Upper lobe of right lung (tissue), 1 donor: ENCODE measurements at regions not wholly inside any gene's neighbourhood (a gene's known extent, or its start where the extent isn't known, plus 50 kb on each side); places are given as distances from the start of the nearest gene placed in this dataset.

Source experiments
- ATAC-seq: fragments of 200-7000 bp; cut with Tn5 transposase; one replicate; pipeline ENCODE4 v1.9.1; 2020; ENCODE audit warnings: mild to moderate bottlenecking, moderate library complexity
- DNase-seq: peaks from one replicate; pipeline ENCODE4 v3.0.0-alpha.2; 2020
- H3K27ac ChIP-seq: fragments of 200-600 bp; one replicate; pipeline ENCODE4 v1.8.0; 2022
- H3K27me3 ChIP-seq: fragments of 200-600 bp; one replicate; pipeline ENCODE4 v1.8.0; 2022; ENCODE audit warnings: mild to moderate bottlenecking
- H3K36me3 ChIP-seq: fragments of 200-600 bp; one replicate; pipeline ENCODE4 v1.8.0; 2022
- H3K4me1 ChIP-seq: fragments of 200-600 bp; one replicate; pipeline ENCODE4 v1.8.0; 2022
- H3K4me3 ChIP-seq: fragments of 200-600 bp; one replicate; pipeline ENCODE4 v1.8.0; 2022; ENCODE audit warnings: mild to moderate bottlenecking
- H3K9me3 ChIP-seq: fragments of 200-600 bp; one replicate; pipeline ENCODE4 v1.8.0; 2022
- intact Hi-C: fragments of 100-400 bp; cut with DNase I; formaldehyde crosslinking; loops from one replicate; pipeline ENCODE4 v1.11.0; 2022
- TF ChIP-seq, protein P1 (sequence below): fragments of 200-600 bp; IDR thresholded peaks from one replicate; pipeline ENCODE4 v1.8.0; 2022; ENCODE audit warnings: antibody characterized with exemption
- donor health status: DM: no; HTN: yes; CAD: no; lungs with severe emphysema.

DNA sequence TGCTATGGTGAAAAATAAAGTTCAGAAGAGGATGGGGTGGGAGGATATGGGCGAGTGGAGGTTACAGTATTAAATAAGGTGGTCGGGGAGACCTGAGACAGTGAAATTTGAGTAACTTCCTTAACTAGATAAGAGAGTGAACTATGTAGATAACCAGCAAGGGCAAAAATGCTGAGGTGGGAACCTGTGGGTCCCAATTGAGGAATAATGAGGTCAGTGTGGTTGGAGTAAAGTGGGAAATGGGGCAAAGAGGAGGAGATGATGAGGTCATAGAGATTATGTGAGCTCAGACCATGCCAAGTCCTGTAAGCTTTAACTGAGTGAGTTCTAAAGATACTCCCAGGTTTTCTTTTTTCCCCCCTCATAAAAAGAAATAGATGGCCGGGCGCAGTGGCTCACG is 614.6 kb upstream of the PLXNA2 start:
- no peak overlapping the region for H3K4me3 ChIP-seq
- H3K4me1 ChIP-seq = no peaks in the 10 kb centered on the region
- H3K27ac ChIP-seq = no peak overlapping the region
- no peaks in the 10 kb centered on the region for H3K36me3 ChIP-seq
- TF ChIP-seq, protein P1, sequence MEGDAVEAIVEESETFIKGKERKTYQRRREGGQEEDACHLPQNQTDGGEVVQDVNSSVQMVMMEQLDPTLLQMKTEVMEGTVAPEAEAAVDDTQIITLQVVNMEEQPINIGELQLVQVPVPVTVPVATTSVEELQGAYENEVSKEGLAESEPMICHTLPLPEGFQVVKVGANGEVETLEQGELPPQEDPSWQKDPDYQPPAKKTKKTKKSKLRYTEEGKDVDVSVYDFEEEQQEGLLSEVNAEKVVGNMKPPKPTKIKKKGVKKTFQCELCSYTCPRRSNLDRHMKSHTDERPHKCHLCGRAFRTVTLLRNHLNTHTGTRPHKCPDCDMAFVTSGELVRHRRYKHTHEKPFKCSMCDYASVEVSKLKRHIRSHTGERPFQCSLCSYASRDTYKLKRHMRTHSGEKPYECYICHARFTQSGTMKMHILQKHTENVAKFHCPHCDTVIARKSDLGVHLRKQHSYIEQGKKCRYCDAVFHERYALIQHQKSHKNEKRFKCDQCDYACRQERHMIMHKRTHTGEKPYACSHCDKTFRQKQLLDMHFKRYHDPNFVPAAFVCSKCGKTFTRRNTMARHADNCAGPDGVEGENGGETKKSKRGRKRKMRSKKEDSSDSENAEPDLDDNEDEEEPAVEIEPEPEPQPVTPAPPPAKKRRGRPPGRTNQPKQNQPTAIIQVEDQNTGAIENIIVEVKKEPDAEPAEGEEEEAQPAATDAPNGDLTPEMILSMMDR = no peak
- H3K27me3 ChIP-seq = no peaks in the 10 kb centered on the region
- no peak for ATAC-seq
- DNase-seq = no peak
- intact Hi-C loops = no loop called here
- H3K9me3 ChIP-seq = no peaks in the 10 kb centered on the region

DNA sequence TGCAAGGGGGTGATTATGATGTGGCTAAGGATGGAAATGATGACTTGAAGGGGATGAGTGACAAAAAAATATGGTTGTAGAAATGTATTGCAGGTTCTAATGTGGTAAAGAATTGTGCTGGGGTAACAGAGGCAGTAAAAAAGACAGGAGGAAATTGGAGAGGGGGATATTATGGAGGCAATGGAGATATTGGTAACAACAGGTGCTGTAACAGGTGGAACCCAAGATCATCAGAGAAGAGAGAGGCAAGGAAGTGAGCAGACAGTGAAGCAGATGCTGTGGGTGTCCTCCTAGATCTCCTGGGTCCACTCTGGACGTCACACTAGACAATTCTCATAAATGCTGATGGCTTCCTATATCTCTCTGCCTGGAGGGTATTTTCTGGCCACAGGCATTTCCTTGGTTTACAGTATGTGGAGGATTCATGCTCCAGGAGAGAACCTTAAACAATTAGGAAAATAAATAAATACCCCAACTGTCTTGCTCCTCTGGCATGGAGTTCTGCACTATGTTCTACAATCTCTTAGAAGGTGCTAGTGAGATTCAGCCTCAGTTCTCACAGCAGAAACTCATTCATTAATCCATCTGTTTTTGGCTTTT is 620.3 kb upstream of the PLXNA2 start:
- no peak overlapping the region for H3K27ac ChIP-seq
- no peaks in the 10 kb centered on the region for H3K36me3 ChIP-seq
- H3K4me1 ChIP-seq = no peaks in the 10 kb centered on the region
- intact Hi-C loops = no loop called here
- no peak overlapping the region for H3K4me3 ChIP-seq
- H3K9me3 ChIP-seq = no peaks in the 10 kb centered on the region
- ATAC-seq (no peak), DNase-seq (no peak)
- H3K27me3 ChIP-seq = no peaks in the 10 kb centered on the region
- TF ChIP-seq, protein P1 = no peak

DNA sequence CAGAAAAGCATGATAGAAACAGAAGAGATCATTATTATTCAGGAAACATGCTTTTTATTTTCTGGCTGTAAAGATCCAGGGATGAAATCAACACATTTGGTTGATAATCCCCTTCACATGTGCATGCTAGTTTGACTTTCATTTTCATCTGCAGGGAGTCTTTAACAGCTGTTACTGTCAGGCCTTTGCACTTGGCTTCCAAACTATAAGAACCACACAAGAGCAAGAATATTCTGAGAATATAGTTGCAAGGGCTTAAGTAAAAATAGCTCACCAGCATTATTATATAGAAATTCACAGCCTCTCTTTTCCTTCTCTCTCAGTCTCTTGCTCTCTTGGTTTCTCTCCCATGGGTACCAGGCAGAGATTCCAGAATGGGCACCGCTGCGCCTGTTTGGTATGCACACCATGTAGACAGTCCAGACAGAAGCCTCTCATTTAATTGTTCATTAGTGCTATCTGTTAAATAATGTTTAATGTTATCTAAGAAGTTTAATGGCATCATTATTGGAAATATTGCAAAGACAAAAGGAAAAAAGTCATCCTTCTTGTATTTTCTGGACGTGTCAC is 622.3 kb upstream of the PLXNA2 start:
- no peak overlapping the region for H3K4me3 ChIP-seq
- DNase-seq (no peak), ATAC-seq (no peak)
- intact Hi-C loops = no loop called here
- H3K9me3 ChIP-seq = no peaks in the 10 kb centered on the region
- TF ChIP-seq, protein P1 = no peak
- H3K27me3 ChIP-seq = no peaks in the 10 kb centered on the region
- H3K4me1 ChIP-seq = no peaks in the 10 kb centered on the region
- no peak overlapping the region for H3K27ac ChIP-seq
- no peaks in the 10 kb centered on the region for H3K36me3 ChIP-seq

DNA sequence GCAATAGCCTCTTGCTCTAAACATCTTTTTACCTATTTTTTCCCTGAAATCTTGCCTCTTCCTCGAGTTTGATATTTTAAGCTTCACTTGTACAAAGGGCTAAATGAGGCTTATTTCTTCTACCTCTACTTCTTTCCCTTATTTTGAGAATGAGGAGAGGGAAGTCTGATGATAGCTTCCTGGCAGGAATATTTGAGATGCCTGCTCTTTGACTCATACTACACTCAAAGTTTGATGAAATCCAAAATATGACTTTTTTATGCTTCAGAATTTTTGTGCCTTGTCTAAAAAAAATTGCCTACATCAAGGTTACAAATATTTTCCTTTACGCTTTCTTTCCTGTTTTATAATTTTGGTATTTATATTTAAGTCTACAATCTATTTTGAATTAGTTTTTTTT is 624.4 kb upstream of the PLXNA2 start:
- H3K4me3 ChIP-seq = no peak overlapping the region
- H3K4me1 ChIP-seq = no peaks in the 10 kb centered on the region
- no peaks in the 10 kb centered on the region for H3K27me3 ChIP-seq
- TF ChIP-seq, protein P1 = no peak
- DNase-seq (no peak), ATAC-seq (no peak)
- intact Hi-C loops = no loop called here
- no peak overlapping the region for H3K27ac ChIP-seq
- H3K36me3 ChIP-seq = no peaks in the 10 kb centered on the region
- no peaks in the 10 kb centered on the region for H3K9me3 ChIP-seq

DNA sequence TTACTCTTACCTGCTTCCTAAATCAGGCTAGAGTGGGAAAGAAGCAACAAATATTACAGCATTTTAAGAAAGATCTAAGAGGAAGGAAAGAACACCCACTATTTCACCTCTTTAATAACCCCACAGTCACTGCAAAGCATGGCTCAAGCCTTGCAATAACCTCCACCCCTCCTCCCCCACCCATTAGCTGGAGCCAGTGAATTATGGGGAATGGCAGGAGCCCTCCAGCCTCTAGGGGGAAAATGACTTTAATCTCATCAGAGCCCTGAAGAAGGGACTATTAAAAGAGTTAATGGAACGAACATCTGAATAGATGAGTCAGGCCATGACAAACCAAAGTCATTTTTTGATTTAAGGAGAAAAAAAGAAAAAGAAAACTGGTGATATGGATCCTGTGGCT is 630.7 kb upstream of the PLXNA2 start:
- H3K27me3 ChIP-seq = no peaks in the 10 kb centered on the region
- no peaks in the 10 kb centered on the region for H3K36me3 ChIP-seq
- TF ChIP-seq, protein P1 = no peak
- no peaks in the 10 kb centered on the region for H3K9me3 ChIP-seq
- intact Hi-C loops = no loop called here
- H3K4me3 ChIP-seq = no peak overlapping the region
- no peak overlapping the region for H3K27ac ChIP-seq
- no peaks in the 10 kb centered on the region for H3K4me1 ChIP-seq
- no peak for DNase-seq
- no peak for ATAC-seq

DNA sequence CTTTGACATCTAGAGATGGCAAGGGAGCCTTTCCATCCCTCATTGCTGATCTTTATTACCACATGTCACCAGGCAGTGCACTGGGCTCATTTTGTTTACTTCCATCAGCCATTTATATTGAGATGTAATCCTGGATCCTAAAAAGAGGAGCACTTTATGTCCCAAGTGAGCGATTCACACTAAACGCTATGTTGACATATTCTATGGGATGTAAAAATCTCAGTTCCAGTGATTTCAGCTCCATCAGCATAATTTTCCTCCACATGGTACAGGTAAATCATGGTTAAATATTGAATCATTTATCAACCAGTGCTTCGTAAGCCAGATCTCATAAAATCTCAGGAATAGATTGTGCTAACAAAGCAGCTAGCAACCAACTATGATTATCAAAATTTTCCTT is 634.8 kb upstream of the PLXNA2 start:
- Histone ChIP-seq H3K4me1 (no peaks in the 10 kb centered on the region), H3K27ac (no peak overlapping the region), H3K9me3 (no peaks in the 10 kb centered on the region), H3K27me3 (no peaks in the 10 kb centered on the region), H3K36me3 (no peaks in the 10 kb centered on the region), H3K4me3 (no peak overlapping the region)
- ATAC-seq = no peak
- TF ChIP-seq, protein P1 = no peak
- intact Hi-C loops = no loop called here
- no peak for DNase-seq
